ENCODE measurements at regions not wholly inside any gene's neighbourhood (a gene's known extent, or its start where the extent isn't known, plus 50 kb on each side); places are given as distances from the start of the nearest gene placed in this dataset.

- no peak for DNase-seq (ENCODE audit: low read depth)
- no peak for TF ChIP-seq CTCF (IDR thresholded peaks at IDR 0.05; ENCODE audit: low read depth, low read length, missing control alignments)
- no peak overlapping the region for H3K4me3 ChIP-seq (ENCODE audit: low read depth, low read length)
Observed at GRCh38 chr6:41428336-41428995, 93.1 kb downstream of the NCR2 start.

GRCh38 chr6:41428996-41429421 is 93.6 kb downstream of the NCR2 start:
- TF ChIP-seq CTCF (IDR thresholded peaks at IDR 0.05; ENCODE audit: low read depth, low read length, missing control alignments): no peak
- no peak overlapping the region for H3K4me3 ChIP-seq (ENCODE audit: low read depth, low read length)

GRCh38 chr6:41429506-41430504 is 94.4 kb downstream of the NCR2 start:
- no peak for TF ChIP-seq CTCF (IDR thresholded peaks at IDR 0.05; ENCODE audit: low read depth, low read length, missing control alignments)
- no peak overlapping the region for H3K4me3 ChIP-seq (ENCODE audit: low read depth, low read length)
- DNase-seq (ENCODE audit: low read depth): no peak

More at GRCh38 chr6:41428996-41429421, 93.6 kb downstream of the NCR2 start:
- no peak for DNase-seq (ENCODE audit: low read depth)

- H3K4me3 ChIP-seq (ENCODE audit: low read depth, low read length): no peak overlapping the region
- TF ChIP-seq CTCF (IDR thresholded peaks at IDR 0.05; ENCODE audit: low read depth, low read length, missing control alignments): no peak
- DNase-seq (ENCODE audit: low read depth): no peak
Observed at GRCh38 chr6:41430875-41431274, 95.5 kb downstream of the NCR2 start.

GRCh38 chr6:41432280-41432679 is 96.9 kb downstream of the NCR2 start:
- H3K4me3 ChIP-seq (ENCODE audit: low read depth, low read length): no peak overlapping the region
- no peak for DNase-seq (ENCODE audit: low read depth)
- TF ChIP-seq CTCF (IDR thresholded peaks at IDR 0.05; ENCODE audit: low read depth, low read length, missing control alignments): no peak

GRCh38 chr6:41434803-41435481 is 99.5 kb downstream of the NCR2 start:
- no peak overlapping the region for H3K4me3 ChIP-seq (ENCODE audit: low read depth, low read length)
- TF ChIP-seq CTCF (IDR thresholded peaks at IDR 0.05; ENCODE audit: low read depth, low read length, missing control alignments): no peak
- DNase-seq (ENCODE audit: low read depth): no peak

Measured in GM12864 (cell line).